Small intestine (tissue), 7 donors: ENCODE measurements at regions not wholly inside any gene's neighbourhood (a gene's known extent, or its start where the extent isn't known, plus 50 kb on each side); places are given as distances from the start of the nearest gene placed in this dataset.
"Not testable (repeated sequence)": the region's sequence is repeated elsewhere in the genome, so short reads cannot be mapped to it uniquely, and the experiment has no call there.

ENCODE experiments used
- DNase-seq, 2 donors: peaks; one replicate each; pipeline versions ENCODE4 v3.0.0 to v3.0.0-alpha.2; 2013
- FAIRE-seq: peaks from 2 replicates; lab custom pipeline; 2012; peaks lifted over from hg19 to GRCh38; lab: Jason Lieb, UNC
- H3K27ac ChIP-seq, 3 donors: one replicate each; pipeline ENCODE4 v1.5.1; 2013; ENCODE audit warnings: low read length in 2 of 3, mild to moderate bottlenecking in 2 of 3, control low read depth in 1 of 3, inconsistent platforms in 1 of 3, low read depth in 1 of 3, moderate library complexity in 1 of 3
- H3K27me3 ChIP-seq, 3 donors: one replicate each; pipeline ENCODE4 v1.6.1; 2013; ENCODE audit warnings: low read length in 3 of 3, inconsistent platforms in 1 of 3; ENCODE audit not compliant: control insufficient read depth in 3 of 3, insufficient read depth in 3 of 3
- H3K36me3 ChIP-seq, 3 donors: one replicate each; pipeline ENCODE4 v1.6.1; 2013; ENCODE audit warnings: low read length in 3 of 3, inconsistent platforms in 1 of 3, low read depth in 1 of 3, mild to moderate bottlenecking in 1 of 3, moderate library complexity in 1 of 3; ENCODE audit not compliant: control insufficient read depth in 3 of 3, insufficient read depth in 2 of 3
- H3K4me1 ChIP-seq, 3 donors: one replicate each; pipeline ENCODE4 v1.6.1; 2013; ENCODE audit warnings: low read length in 2 of 3, inconsistent platforms in 1 of 3, low read depth in 1 of 3, mild to moderate bottlenecking in 1 of 3, moderate library complexity in 1 of 3; ENCODE audit not compliant: control insufficient read depth in 3 of 3, insufficient read depth in 2 of 3
- H3K4me3 ChIP-seq, 3 donors: one replicate each; pipeline ENCODE4 v1.5.1; 2013; ENCODE audit warnings: low read length in 3 of 3, control low read depth in 1 of 3, inconsistent platforms in 1 of 3, low read depth in 1 of 3, mild to moderate bottlenecking in 1 of 3, moderate library complexity in 1 of 3
- H3K9me3 ChIP-seq, 2 donors: one replicate each; pipeline ENCODE4 v1.6.1; 2013; ENCODE audit warnings: low read depth in 1 of 2, low read length in 1 of 2; ENCODE audit not compliant: control insufficient read depth in 2 of 2, insufficient read depth in 1 of 2
- WGBS, 3 donors: extraction: QIAGEN DNeasy Blood & Tissue Kit; methylation state at CpG; one replicate each; pipeline ENCODE4 v1.1.7; 2013; 5-methylcytosine and 5-hydroxymethylcytosine counted together
- donor health status: healthy with polysubstance abuse.
- donor health status: control.
- donor health status: control.
- donor health status: Bipolar disorder and iron deficiency.
- donor health status: healthy.

DNA sequence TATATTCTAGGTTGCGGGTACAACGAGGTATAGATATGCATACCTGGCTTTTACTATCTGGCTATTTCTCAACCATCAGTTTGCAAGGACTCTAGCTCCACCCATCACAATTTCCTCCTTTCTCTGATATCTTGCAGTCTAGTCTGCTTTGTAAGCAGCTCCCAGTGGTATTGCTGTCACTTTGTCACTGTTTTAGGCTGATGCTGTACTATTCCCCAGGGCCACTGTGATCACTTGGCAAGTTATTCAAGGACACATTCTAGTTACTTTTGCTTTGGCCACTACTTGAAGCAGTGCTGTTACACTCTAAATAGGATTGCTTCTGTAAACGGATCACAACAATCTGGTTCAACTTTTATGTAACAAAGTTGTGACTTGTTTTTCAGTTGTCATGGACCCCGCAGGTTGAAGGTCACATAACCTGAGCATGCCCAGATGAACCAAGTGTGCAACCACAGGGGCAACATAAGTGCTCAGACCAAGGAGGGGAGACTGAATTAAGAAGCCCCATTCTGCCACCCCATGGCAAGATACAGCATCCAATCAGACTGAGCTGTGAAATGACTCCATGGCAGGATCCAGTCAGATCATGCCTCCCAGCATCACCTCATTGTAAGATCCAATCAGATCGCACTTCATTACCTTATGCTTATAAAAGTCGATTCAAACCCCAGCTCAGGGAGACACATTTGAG, 588.4 kb upstream of the CITED2 start:
- FAIRE-seq (no peak), DNase-seq (peak in 1 of 2 donors; percentile 35)
- Histone ChIP-seq H3K27ac (peak overlapping the region in 1 of 3 donors; percentile 12), H3K27me3 (no peaks in the 10 kb centered on the region), H3K9me3 (no peaks in the 10 kb centered on the region), H3K4me3 (no peak overlapping the region), H3K36me3 (no peaks in the 10 kb centered on the region), H3K4me1 (peaks cover 0 to 8% (median 0%) of the 10 kb centered on the region in 3 donors)
- WGBS, 3 donors: 84 to 89% (median 87%) methylated on average over 6 of the region's 6 CpGs

DNA sequence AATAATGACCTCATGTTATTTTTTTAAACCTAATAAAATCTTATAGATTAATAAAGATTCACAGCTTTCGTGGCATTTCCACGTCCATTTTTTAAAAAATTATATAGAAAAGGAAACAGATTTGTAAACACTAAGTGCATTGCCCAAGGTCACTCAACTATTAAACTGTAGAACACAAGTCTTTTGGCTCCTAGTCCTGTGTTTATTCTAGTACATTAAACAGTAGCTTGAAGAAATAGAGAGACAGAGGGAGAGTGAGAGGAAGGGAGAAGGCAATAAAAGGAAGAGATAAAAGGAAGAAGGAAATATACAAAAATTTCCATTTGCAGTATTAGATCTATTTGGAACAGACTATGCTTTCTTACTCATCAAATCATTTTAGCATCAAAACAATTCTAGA, 586.7 kb upstream of the CITED2 start:
- no peak for DNase-seq
- no peak for FAIRE-seq
- Histone ChIP-seq H3K27ac (no peak overlapping the region), H3K4me1 (peaks cover 0 to 8% (median 0%) of the 10 kb centered on the region in 3 donors), H3K9me3 (no peaks in the 10 kb centered on the region), H3K27me3 (no peaks in the 10 kb centered on the region), H3K4me3 (no peak overlapping the region), H3K36me3 (no peaks in the 10 kb centered on the region)
- WGBS, 3 donors: 58 to 75% (median 70%) methylated on average over 2 of the region's 2 CpGs

DNA sequence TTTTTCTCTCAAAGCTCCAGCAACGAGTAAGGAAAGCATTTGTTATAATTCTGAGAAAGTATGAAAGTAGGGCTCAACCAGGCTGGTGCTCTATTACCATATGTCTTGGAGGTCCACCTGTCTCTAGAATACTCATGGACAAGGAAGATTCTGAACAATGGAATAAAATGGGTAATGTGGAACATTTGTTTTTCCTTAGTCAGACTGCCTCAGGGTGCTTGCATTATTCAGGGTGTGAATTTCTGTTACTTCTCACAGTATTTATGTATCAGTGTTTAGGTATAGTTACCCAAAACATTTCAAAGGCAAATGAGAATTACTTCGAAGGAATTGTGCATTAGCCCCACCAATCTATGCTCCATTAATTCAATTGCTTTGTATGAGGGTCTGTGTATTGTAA, 586.2 kb upstream of the CITED2 start:
- no peak overlapping the region for H3K4me3 ChIP-seq
- no peak for DNase-seq
- WGBS, 3 donors: 66 to 91% (median 76%) methylated on average over 2 of the region's 2 CpGs
- no peaks in the 10 kb centered on the region for H3K36me3 ChIP-seq
- H3K27ac ChIP-seq: no peak overlapping the region
- H3K27me3 ChIP-seq: no peaks in the 10 kb centered on the region
- no peak for FAIRE-seq
- H3K9me3 ChIP-seq: peaks cover 0 to 1% of the 10 kb centered on the region in 2 donors
- H3K4me1 ChIP-seq: peaks cover 0 to 8% (median 0%) of the 10 kb centered on the region in 3 donors

DNA sequence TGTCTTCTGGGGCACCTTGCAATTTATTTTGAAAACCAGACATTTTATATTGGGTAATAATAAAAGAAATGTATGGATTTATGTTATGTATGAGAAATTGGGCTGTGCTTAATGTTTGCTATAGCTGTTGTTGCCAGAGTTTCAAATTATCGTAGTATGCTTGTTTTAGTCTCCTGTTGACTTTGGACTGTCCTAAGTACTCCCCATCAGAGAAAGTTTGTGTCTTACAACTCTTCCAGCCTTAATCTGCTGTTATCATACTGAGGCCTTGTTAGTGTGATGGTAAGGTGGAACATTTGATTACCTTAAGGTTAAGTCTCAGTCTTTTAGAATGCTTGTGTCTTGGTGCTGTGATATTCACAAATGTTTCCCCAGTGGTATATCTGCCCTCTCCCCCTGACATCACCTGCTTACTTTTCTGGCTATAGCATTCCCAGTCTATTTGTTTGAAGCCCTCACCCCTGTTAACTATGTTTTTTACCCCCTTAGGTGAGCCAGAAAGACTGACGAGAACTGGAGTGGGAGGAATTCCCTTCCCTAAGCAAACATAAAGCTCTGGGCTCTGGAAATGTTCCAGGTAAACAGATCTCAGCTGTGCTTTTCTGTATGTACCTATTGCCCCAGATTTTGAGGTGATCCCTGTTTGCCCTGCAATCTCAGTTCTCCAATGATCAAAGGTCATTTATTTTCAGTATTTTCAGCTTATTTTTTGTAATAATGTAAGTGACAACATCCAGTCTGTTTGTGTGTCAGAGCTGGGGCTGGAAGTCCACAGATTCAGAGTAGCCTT, 581.1 kb upstream of the CITED2 start:
- H3K4me3 ChIP-seq: no peak overlapping the region
- DNase-seq (no peak), FAIRE-seq (no peak)
- H3K4me1 ChIP-seq: no peaks in the 10 kb centered on the region
- WGBS, 3 donors: 48 to 77% (median 69%) methylated on average over 2 of the region's 2 CpGs
- peaks cover 0 to 6% of the 10 kb centered on the region in 2 donors for H3K9me3 ChIP-seq
- H3K36me3 ChIP-seq: no peaks in the 10 kb centered on the region
- no peak overlapping the region for H3K27ac ChIP-seq
- H3K27me3 ChIP-seq: no peaks in the 10 kb centered on the region

DNA sequence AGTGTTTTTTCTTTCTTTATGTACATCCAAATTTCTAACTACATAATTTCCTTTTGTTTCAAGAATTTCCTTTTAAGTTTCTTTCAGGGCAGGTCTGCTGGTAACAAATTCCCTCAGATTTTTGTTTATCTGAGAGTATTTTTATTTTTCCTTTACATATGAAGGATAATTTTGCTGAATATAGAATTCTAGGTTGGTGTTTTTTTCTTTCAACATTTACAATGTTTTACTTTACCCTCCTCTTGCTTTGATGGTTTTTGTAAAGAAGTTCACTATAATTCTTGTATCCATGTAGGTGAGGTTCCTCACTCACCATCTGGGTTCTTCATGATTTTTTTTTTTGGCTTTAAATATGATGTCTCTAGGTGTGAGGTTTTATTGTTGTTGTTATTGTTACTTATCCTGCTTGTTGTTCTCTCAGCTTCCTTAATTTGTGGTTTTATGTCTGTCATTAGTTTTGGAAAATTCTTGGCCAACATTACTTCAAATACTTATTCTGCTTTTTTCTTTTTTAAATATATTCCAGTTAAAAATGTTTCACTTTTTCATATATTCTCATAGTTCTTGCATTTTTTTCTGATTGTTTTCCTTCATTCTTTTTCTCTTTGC, 580.1 kb upstream of the CITED2 start:
- H3K27ac ChIP-seq: no peak overlapping the region
- no peaks in the 10 kb centered on the region for H3K27me3 ChIP-seq
- peak; percentile 55 for FAIRE-seq
- peaks cover 0 to 6% of the 10 kb centered on the region in 2 donors for H3K9me3 ChIP-seq
- no peak overlapping the region for H3K4me3 ChIP-seq
- no peaks in the 10 kb centered on the region for H3K36me3 ChIP-seq
- no peaks in the 10 kb centered on the region for H3K4me1 ChIP-seq
- no peak for DNase-seq

DNA sequence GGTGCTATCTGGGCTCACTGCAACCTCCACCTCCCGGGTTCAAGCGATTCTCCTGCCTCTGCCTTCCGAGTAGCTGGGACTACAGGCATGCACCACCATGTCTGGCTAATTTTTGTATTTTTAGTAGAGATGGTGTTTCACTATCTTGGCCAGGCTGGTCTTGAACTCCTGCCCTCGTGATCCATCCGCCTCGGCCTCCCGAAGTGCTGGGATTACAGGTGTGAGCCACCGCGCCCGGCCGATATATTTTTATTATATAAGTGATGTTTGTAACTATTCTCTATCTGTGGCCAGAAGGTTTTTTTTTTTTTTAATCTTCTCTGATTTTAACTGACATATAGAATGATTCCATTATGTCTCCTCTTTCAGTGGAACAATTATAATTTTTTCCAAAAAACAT, 579.3 kb upstream of the CITED2 start:
- not testable (repeated sequence) for H3K27me3 ChIP-seq, DNase-seq, H3K27ac ChIP-seq, H3K4me3 ChIP-seq, H3K9me3 ChIP-seq, H3K36me3 ChIP-seq, H3K4me1 ChIP-seq, FAIRE-seq
- 90 to 97% (median 93%) methylated on average over 11 of the region's 11 CpGs for WGBS, 3 donors

DNA sequence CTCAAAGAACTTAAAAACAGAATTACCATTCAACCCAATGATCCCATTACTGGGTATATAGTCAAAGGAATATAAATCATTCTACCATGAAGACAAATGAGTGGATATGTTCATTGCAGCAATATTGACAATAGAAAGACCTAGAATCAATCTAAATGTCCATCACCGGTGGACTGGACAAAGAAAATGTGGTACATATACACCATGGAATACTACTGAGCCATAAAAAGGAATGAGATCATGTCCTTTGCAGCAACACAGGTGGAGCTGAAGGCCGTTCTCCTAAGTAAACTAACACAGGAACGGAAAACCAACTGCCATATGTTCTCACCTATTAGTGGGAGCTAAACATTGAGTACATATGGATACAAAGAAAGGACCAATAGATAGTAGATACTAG, 576.7 kb upstream of the CITED2 start:
- FAIRE-seq (no peak), DNase-seq (no peak)
- H3K27ac ChIP-seq: no peak overlapping the region
- H3K27me3 ChIP-seq: no peaks in the 10 kb centered on the region
- no peak overlapping the region for H3K4me3 ChIP-seq
- no peaks in the 10 kb centered on the region for H3K4me1 ChIP-seq
- WGBS, 3 donors: 62 to 81% (median 65%) methylated on average over 3 of the region's 3 CpGs
- H3K9me3 ChIP-seq: peaks cover 0 to 9% of the 10 kb centered on the region in 2 donors
- H3K36me3 ChIP-seq: no peaks in the 10 kb centered on the region

DNA sequence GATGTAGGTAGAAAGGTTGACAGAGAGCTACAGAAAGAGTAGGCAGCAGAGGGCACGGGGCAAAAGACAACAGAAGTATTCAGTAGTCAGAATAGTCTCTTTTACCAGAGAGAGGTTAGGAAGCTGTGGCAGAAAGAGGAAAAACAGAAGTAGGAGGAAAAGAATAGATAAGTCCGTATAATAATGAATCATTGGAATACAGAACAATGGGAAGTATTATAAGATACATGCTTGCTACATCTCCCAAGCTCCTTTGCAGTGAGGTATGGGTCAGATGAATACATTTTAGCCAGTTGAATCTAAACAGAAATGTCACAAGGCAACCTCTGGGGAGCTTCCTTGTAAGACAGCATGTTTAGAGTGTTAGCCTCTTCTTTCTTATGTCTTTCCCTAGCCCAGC, 570.5 kb upstream of the CITED2 start:
- no peaks in the 10 kb centered on the region for H3K36me3 ChIP-seq
- FAIRE-seq: no peak
- H3K27me3 ChIP-seq: no peaks in the 10 kb centered on the region
- peaks cover 0 to 7% (median 0%) of the 10 kb centered on the region in 3 donors for H3K4me1 ChIP-seq
- 71 to 78% (median 75%) methylated on average over 2 of the region's 2 CpGs for WGBS, 3 donors
- H3K9me3 ChIP-seq: peaks cover 0 to 3% of the 10 kb centered on the region in 2 donors
- H3K4me3 ChIP-seq: no peak overlapping the region
- DNase-seq: no peak
- no peak overlapping the region for H3K27ac ChIP-seq
